Endothelial cell of umbilical vein (primary cell): ENCODE measurements at regions not wholly inside any gene's neighbourhood (a gene's known extent, or its start where the extent isn't known, plus 50 kb on each side); places are given as distances from the start of the nearest gene placed in this dataset.

ENCODE experiments used
- BruUV-seq: library from RNA; stranded (reverse); fragments of 400-500 nt; replicated peaks from 2 replicates; lab custom pipeline; 2021; lab: Mats Ljungman, UMichigan
- CTCF ChIA-PET: fragments of 300-600, 350-600 bp; sonication (Branson Sonifier 250); formaldehyde crosslinking; loops from one replicate; lab custom pipeline; 2021; ENCODE audit warnings: antibody characterized with exemption, inconsistent platforms; lab: Charles Lee
- POLR2A ChIA-PET: fragments of 300-600, 350-600 bp; sonication (Branson Sonifier 250); formaldehyde crosslinking; loops from one replicate; lab custom pipeline; 2021; ENCODE audit warnings: antibody characterized with exemption, inconsistent platforms; lab: Charles Lee
- DNase-seq: peaks from one replicate; pipeline ENCODE4 v3.0.0-alpha.2; 2011; ENCODE audit warnings: low read depth, low spot score
- FAIRE-seq: peaks from 2 replicates; lab custom pipeline; 2011; peaks lifted over from hg19 to GRCh38; lab: Jason Lieb, UNC
- H2AFZ ChIP-seq: 2 replicates; pipeline ENCODE4 v1.6.0; 2012; ENCODE audit warnings: low read depth, low read length, control low read depth, inconsistent platforms
- H3K27ac ChIP-seq: 2 replicates; pipeline ENCODE4 v1.5.1; 2011; ENCODE audit warnings: low read depth, mild to moderate bottlenecking, control low read depth, low read length, moderate library complexity; ENCODE audit not compliant: insufficient read depth
- H3K27me3 ChIP-seq, 2 experiments: 2 replicates each; pipeline versions ENCODE4 v1.6.0 to v1.6.1; 2011; ENCODE audit warnings: low read length in 2 of 2, mixed read lengths in 1 of 2; ENCODE audit not compliant: control insufficient read depth in 2 of 2, insufficient read depth in 2 of 2
- H3K36me3 ChIP-seq, 2 experiments: 2 replicates in 1 of 2; 3 replicates in 1 of 2; pipeline ENCODE4 v1.5.1; 2011; ENCODE audit warnings: low read length in 2 of 2, mild to moderate bottlenecking in 1 of 2, moderate library complexity in 1 of 2; ENCODE audit not compliant: control insufficient read depth in 2 of 2, insufficient read depth in 2 of 2; ENCODE audit errors: extremely low read depth in 1 of 2
- H3K4me1 ChIP-seq: 3 replicates; pipeline ENCODE4 v1.5.1; 2011; ENCODE audit warnings: mild to moderate bottlenecking, low read length; ENCODE audit not compliant: control insufficient read depth, insufficient read depth; ENCODE audit errors: extremely low read depth
- H3K4me2 ChIP-seq: 2 replicates; pipeline ENCODE4 v1.6.1; 2011; ENCODE audit warnings: low read length, control low read depth, mixed read lengths; ENCODE audit not compliant: insufficient read depth
- H3K4me3 ChIP-seq, 3 experiments: fragments of 200-600 bp in 1 of 3; sonication (generic), shearing (Covaris generic) in 1 of 3; replicated peaks in 1 of 3; 2 replicates each; pipeline ENCODE4 v1.5.1; 2011 to 2016; ENCODE audit warnings: control low read depth in 3 of 3, low read length in 3 of 3, mild to moderate bottlenecking in 2 of 3, inconsistent platforms in 1 of 3, low read depth in 1 of 3, moderate library complexity in 1 of 3; ENCODE audit not compliant: insufficient read depth in 1 of 3
- H3K79me2 ChIP-seq: 2 replicates; pipeline ENCODE4 v1.6.0; 2012; ENCODE audit warnings: low read length, inconsistent platforms; ENCODE audit not compliant: control insufficient read depth, insufficient read depth
- H3K9ac ChIP-seq: replicated peaks from 2 replicates; pipeline ENCODE3; 2011; ENCODE audit warnings: low read length, control low read depth; ENCODE audit not compliant: insufficient read depth; ENCODE audit errors: extremely low read depth
- H3K9me1 ChIP-seq: replicated peaks from 3 replicates; pipeline ENCODE4 v1.6.0; 2011; ENCODE audit warnings: mild to moderate bottlenecking, low read length; ENCODE audit not compliant: control insufficient read depth, insufficient read depth; ENCODE audit errors: extremely low read depth
- H3K9me3 ChIP-seq: replicated peaks from 2 replicates; pipeline ENCODE4 v1.5.1; 2012; ENCODE audit warnings: low read length, inconsistent platforms; ENCODE audit not compliant: control insufficient read depth, insufficient read depth
- H4K20me1 ChIP-seq: replicated peaks from 2 replicates; pipeline ENCODE3; 2011; ENCODE audit warnings: mild to moderate bottlenecking, low read length; ENCODE audit not compliant: control insufficient read depth, insufficient read depth; ENCODE audit errors: extremely low read depth
- CTCF ChIP-seq, 2 donors: IDR thresholded peaks; 1 replicate in 1 of 2; 2 replicates in 1 of 2; pipeline ENCODE4 v1.5.1; 2011; ENCODE audit warnings: low read length in 2 of 2, mild to moderate bottlenecking in 2 of 2, moderate library complexity in 2 of 2, control low read depth in 1 of 2, inconsistent platforms in 1 of 2, low read depth in 1 of 2; ENCODE audit not compliant: insufficient read depth in 1 of 2; ENCODE audit errors: extremely low read depth in 1 of 2
- EZH2 ChIP-seq: IDR thresholded peaks from 2 replicates; pipeline ENCODE4 v1.6.1; 2012; ENCODE audit warnings: borderline replicate concordance, low read depth, mild to moderate bottlenecking, moderate library complexity, low read length, inconsistent platforms; ENCODE audit not compliant: severe bottlenecking
- FOS ChIP-seq: IDR thresholded peaks from 2 replicates; pipeline ENCODE4 v1.6.1; 2011; ENCODE audit warnings: mild to moderate bottlenecking, low read length, moderate library complexity, borderline replicate concordance; ENCODE audit not compliant: insufficient read depth
- GATA2 ChIP-seq: IDR thresholded peaks from 2 replicates; pipeline ENCODE4 v1.7.0; 2011; ENCODE audit warnings: low read depth, mild to moderate bottlenecking, moderate library complexity, mixed read lengths, low read length; ENCODE audit not compliant: insufficient read length, insufficient read depth
- JUN ChIP-seq: IDR thresholded peaks from 2 replicates; pipeline ENCODE4 v1.6.1; 2011; ENCODE audit warnings: borderline replicate concordance, low read depth; ENCODE audit not compliant: insufficient read length, insufficient read depth
- MAX ChIP-seq: IDR thresholded peaks from 2 replicates; pipeline ENCODE4 v1.6.1; 2011; ENCODE audit not compliant: insufficient read depth, insufficient read length
- MYC ChIP-seq: IDR thresholded peaks from one replicate; pipeline ENCODE4 v1.6.1; 2011; ENCODE audit warnings: mild to moderate bottlenecking, low read depth, low read length
- POLR2A ChIP-seq: IDR thresholded peaks from 2 replicates; pipeline ENCODE4 v1.6.1; 2012; ENCODE audit warnings: low read depth, mild to moderate bottlenecking, control low read depth, low read length
- POLR2AphosphoS5 ChIP-seq: IDR thresholded peaks from 2 replicates; pipeline ENCODE4 v1.6.1; 2012; ENCODE audit warnings: low read depth, mild to moderate bottlenecking, control low read depth, low read length, moderate library complexity; ENCODE audit not compliant: insufficient read depth
- dilution Hi-C: fragments of 300-500 bp; cut with MboI; formaldehyde crosslinking; loops from one replicate; pipeline ENCODE4 v1.15.0; 2019; ENCODE audit warnings: low sequenced_read_pairs; ENCODE audit not compliant: extremely low pct_ligation_motif_present
- intact Hi-C: fragments of 100-400 bp; cut with micrococcal nuclease; formaldehyde crosslinking; loops from one replicate; pipeline ENCODE4 v1.10.0; 2022

- BruUV-seq, result no TSS peak
- no peaks in the 10 kb centered on the region for H3K79me2 ChIP-seq
- no peak overlapping the region for H3K4me3 ChIP-seq
- no peak overlapping the region for H3K4me2 ChIP-seq
- peaks cover 5% of the 10 kb centered on the region for H3K4me1 ChIP-seq
- no peak overlapping the region for H2AFZ ChIP-seq
- dilution Hi-C loops (no loop called here), intact Hi-C loops (no loop called here)
- no peaks in the 10 kb centered on the region for H3K36me3 ChIP-seq
- POLR2A ChIA-PET, result no interaction called here
- peaks cover 0 to 4% of the 10 kb centered on the region in 2 experiments for H3K27me3 ChIP-seq
- H3K9me1 ChIP-seq, result no peaks in the 10 kb centered on the region
- H3K27ac ChIP-seq, result no peak overlapping the region
- FAIRE-seq, result no peak
- no peak overlapping the region for H3K9ac ChIP-seq
- CTCF ChIA-PET, result no interaction called here
- H4K20me1 ChIP-seq, result no peaks in the 10 kb centered on the region
- peak; percentile 19 for DNase-seq
- TF ChIP-seq JUN (no peak), CTCF (IDR thresholded peaks at IDR 0.05; ENCODE audit: extremely low read depth in 1 of 2, insufficient read depth in 1 of 2, low read depth in 1 of 2, low read length in 2 of 2) (no peak), POLR2A (no peak), POLR2AphosphoS5 (no peak), MAX (no peak), FOS (no peak), GATA2 (no peak), MYC (no peak), EZH2 (no peak)
- H3K9me3 ChIP-seq, result no peaks in the 10 kb centered on the region
Measured at GRCh38 chr4:26020881-26021280, 106.9 kb downstream of the SMIM20 start.
